ENCODE measurements at regions not wholly inside any gene's neighbourhood (a gene's known extent, or its start where the extent isn't known, plus 50 kb on each side); places are given as distances from the start of the nearest gene placed in this dataset.

- DNase-seq: no peak
These were observed 89.6 kb upstream of the DOCK10 start for GRCh38 chr2:225131898-225132297.

DNA sequence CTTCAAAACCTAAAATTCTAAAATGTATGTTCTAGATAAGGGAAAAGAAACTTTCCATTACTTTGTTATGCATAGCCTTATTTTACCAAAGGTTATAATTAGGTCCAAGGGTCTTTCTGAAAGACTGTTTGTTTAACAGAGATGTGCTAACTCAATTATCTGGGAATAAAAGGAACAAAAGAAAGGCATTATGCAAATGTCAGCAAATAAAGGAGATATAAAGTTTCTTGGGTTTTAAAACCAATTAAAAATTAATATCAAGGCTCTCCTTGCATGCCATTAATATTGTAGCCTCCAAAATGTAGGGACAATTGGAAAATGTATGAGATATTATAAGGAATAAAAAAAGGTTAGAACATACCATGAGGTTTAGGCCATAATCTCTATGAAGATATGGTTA lies 87.8 kb upstream of the DOCK10 start:
- no peak for DNase-seq

DNA sequence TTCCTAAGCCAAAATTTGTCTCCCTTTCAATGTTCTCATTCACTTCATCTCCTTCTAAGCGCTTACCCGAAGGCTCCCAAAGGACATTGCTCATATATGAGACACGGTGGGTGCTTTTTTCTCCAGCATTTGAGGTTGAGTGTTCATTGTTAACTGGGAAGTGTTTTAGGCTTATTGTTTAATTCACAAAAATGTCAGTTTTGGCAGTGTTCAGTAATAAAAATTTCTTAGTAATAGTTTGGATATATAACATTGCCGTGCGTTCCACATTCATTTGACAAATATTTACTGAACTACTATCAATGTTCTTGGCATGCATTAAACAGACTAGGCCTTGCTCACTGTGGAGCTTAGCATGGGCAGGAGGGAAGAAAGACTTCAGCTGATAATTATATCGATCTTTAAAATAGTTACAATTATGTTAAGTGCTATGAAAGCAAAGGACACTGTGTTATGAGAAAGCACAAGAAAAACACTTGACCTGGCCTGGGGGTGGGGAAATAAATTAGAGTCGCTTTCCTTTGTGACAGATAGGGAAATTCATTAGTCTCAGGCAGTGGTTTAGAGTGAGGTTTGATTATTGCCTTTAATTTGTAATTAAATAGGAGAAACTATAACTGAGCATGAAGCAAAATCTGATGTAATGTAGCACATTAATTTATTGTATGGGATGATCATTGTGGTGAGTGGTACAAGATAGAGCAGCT lies 82.2 kb upstream of the DOCK10 start:
- DNase-seq: no peak

DNA sequence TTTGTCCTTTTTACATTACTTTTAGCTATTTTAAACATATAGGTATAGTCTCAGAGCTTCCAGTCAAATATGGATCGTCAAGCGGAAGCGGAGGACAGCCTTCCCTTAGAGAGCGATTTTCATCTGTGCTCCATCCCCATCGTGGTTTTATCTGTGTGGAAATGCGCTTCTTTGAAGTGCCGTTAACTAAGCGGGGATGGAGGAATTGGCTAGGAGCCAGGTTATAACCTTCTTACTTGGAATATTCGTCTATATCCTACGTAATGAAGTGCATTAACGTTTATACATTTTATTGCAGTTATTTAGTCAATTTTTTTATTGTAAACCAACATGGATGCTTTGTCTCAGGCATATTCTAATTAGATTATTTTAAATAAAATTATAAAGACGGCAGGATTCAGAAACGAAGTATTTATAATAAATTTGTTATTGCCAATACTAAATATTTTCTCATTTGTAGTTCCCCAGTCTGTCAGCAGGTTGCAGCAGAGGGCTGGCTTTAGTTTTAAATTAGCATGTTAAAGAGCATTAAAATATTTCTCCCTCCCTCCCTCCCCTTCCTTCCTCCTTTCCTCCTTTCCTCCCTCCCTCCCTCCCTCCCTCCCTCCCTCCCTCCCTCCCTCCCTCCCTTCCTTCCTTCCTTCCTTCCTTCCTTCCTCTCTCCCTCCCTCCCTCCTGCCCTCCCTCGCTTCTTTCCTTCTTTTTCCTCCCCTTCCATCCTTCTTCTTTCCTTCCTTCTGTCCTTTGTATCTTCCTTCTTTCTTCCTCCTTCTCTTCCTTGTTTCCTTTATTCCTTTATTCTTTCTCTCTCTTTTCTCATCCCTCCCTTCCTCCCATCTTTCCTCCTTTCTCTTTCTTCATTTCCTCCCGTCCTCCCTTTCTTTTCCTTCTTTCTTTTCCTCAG lies 80.6 kb upstream of the DOCK10 start:
- no peak for DNase-seq

- no peak for DNase-seq
These were observed 79.7 kb upstream of the DOCK10 start for GRCh38 chr2:225122007-225122406.

DNA sequence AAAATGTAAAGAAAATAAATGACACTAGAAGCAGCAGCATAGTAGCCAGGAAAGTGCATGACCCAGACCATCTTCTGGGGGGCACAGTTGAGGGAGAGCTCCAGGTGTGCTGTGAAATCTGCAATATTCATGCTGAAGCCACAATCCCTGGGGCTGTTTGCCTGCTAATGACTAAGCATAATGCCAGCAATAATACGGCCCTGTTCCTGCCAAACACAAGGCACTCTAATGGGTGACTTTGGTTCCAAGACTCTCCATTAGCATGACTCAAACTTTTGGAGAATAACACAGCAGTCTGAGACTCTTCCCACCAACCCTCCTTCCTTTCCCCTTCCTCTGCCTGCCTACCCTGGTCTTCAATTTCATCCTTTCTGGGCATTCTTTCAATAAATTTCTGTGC lies 77.9 kb upstream of the DOCK10 start:
- no peak for DNase-seq

DNA sequence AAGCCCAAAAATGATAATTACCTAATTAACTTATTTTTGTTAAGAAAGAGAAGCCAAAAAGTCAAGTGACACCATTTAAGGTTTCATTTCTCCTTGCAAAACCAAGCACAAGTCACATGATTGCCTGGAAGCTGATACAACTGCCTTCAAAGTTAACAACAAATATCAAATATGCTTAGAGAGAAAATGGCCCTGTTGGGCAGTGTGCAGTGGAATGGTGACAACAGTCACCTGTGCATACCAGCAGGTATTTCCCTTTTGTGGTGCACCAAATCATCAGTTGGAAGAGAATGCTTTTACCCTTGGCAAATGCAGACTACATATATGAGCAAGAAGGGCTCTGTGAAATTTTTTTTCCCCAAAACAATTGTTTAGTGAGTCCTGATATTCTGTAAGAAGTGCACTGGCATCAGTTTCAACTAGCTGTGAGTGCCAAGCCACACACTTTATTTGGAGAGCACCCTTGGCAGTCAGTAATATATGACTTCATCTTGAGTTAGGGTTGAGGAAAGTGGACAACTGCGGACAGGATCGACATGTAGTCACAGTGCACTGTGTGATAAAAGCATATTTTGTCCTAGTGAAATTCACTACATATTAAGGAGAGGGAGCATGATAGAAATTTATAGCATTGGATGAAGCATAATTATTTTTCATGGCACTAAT lies 74.9 kb upstream of the DOCK10 start:
- DNase-seq: no peak

GRCh38 chr2:225114786-225115323 lies 72.6 kb upstream of the DOCK10 start:
- DNase-seq: no peak

DNA sequence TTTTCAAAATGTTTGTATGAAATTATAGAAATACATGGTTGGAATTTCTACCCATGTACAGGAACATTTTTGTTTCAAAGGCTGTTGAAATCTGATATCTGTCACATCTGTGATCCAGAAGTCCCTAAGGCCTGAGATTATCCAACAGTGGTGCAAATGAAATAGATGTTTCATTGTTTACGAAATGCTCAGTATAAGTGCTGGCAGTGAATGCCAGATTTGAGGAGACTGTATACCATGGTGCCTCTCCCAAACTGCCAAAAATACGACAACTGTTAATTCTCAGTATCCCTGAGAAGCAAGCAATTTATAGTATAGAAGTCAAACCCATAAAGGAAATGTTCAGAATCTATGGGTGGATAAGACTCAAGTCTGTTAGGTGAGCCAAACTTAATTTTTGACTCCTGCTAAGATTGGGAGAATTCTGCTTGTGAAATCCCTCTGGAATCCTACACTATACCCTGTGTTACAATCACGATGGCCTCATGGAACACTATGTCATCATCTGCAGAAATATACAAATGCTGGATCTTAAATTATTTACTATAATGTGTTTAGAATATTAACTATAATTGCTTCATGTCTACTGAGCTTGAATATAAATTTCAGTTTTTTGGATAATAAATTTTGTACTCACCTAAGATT lies 71.2 kb upstream of the DOCK10 start:
- no peak for DNase-seq

DNA sequence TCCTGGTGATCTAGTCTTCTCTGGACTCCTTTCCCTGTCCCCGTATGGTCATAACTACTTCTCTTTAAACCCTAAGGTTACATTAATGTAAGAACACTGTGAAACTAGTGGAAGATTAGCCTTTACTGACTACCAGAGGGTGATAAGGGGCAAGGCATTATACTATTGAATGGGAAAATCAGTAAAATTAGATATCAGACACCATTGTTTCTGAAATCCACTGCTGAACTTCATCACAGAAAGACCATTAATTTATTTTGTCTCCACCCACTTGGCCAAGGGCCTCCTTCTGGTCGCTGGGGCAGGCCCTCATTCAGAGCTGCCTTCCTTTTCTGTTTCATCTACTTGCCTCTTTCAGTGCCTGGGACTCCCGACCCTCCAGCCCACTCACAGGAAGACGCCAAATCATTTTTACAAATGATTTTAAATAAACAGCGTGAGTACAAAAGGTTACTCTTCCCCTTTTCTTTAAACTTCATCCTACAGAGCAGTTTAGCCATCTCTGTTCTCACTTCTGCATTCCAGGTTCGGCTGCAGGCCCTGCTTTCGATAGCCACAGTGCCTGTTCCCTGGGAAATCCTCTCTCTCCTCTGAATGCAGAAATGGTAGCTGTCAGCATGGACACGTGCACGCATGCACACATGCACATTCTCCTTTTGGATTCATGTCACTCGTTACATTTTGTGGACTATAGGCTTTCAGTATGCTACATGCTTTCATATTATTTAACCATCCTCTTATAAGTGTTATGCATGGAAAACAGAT lies 70.3 kb upstream of the DOCK10 start:
- no peak for DNase-seq

DNA sequence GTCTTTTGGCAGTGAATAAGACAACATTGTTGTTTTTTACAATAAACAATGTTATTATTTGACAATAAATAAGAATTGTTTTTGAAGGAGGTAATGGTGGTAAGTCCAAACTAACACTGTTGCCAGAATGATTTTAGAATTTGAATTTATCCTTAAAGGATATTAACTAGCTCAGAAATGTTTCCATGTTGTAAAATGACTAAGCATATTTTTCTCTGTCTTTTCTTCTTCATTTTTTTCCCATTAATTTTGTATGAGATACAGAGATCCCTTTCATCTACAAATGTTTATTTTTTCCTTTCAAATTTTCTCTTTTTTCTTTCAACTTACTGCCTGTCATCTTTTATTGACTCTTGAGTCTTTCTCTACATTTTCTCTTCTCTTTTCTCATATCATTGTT lies 66.5 kb upstream of the DOCK10 start:
- no peak for DNase-seq

GRCh38 chr2:225104971-225105370 lies 62.7 kb upstream of the DOCK10 start:
- no peak for DNase-seq

- no peak for DNase-seq
These were observed 62.1 kb upstream of the DOCK10 start for GRCh38 chr2:225104321-225104720.

DNA sequence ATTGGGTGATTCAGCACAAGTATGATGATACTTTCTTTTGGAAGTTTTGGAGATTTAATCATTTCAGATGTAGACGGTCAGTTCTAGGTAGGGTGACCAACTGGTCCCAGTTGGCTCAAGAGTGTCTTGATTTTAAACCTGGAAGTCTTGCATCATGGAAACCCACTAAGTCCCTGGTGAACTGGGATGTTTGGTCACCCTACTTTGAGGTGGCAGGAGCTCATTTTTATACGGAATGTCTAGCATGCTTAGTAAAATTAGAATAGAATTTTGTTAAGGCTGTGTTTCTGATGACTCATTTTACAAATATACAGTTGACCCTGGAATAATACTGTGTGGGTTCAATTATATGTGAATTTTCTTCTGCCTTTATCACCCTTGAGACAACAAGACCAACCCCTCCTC lies 61.5 kb upstream of the DOCK10 start:
- DNase-seq: no peak

DNA sequence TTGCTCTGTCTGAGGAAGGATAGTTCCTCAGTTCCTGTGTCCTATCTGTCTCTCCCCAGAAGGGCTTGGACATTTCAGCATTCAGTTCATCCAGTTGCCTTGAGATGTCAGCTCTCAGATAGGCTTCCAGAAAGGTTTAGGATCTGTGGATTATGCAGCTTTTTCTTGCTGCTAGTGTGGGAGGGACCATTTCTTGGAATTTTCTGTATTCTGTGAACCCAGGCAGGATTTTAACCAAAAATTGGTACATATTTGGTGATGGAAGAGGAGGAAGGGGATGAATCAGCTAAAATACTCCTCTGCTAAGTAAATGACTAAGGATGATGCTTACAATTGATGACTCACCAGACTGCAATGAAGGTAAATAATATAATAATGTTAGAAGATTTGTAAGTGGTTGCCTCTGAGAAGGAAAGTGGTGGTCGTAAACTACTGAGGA lies 58.6 kb upstream of the DOCK10 start:
- no peak for DNase-seq

- DNase-seq: no peak
These were observed 58.0 kb upstream of the DOCK10 start for GRCh38 chr2:225100269-225100668.

- DNase-seq: no peak
These were observed 54.8 kb upstream of the DOCK10 start for GRCh38 chr2:225097035-225097434.
